ENCODE measurements at regions not wholly inside any gene's neighbourhood (a gene's known extent, or its start where the extent isn't known, plus 50 kb on each side); places are given as distances from the start of the nearest gene placed in this dataset.
"Not testable (repeated sequence)": the region's sequence is repeated elsewhere in the genome, so short reads cannot be mapped to it uniquely, and the experiment has no call there.

DNA sequence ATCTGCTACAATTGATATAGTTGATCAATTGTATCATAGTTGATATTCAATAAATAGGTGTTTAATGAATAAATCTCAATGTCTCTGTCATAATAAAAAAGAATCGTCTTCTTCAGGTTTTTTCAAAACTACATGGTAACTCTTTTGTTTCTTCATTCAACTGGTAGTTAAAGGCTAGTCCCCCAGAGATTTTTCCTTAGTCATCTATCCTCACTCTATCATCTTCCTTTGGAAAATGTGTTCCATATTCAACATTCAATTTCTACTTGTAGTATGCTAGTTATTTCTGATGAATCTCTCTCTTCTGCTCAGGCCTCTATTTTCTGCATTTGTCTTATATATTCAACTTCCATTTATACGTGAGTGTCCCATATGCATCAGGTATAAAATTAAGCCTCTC lies 558.8 kb downstream of the KCNT2 start:
- no peak overlapping the region for H3K4me3 ChIP-seq
- no peaks in the 10 kb centered on the region for H3K36me3 ChIP-seq (ENCODE audit: control insufficient read depth in 4 of 4, insufficient read depth in 4 of 4, low read length in 4 of 4)
- no peak for ATAC-seq (ENCODE audit: insufficient read depth, low FRiP score)
- H3K27me3 ChIP-seq (ENCODE audit: control insufficient read depth in 3 of 3, insufficient read depth in 3 of 3, low read length in 2 of 3): no peaks in the 10 kb centered on the region
- no peak overlapping the region for H3K27ac ChIP-seq (ENCODE audit: low read depth in 1 of 2, low read length in 1 of 2)
- no peak for DNase-seq
- TF ChIP-seq, protein P1, sequence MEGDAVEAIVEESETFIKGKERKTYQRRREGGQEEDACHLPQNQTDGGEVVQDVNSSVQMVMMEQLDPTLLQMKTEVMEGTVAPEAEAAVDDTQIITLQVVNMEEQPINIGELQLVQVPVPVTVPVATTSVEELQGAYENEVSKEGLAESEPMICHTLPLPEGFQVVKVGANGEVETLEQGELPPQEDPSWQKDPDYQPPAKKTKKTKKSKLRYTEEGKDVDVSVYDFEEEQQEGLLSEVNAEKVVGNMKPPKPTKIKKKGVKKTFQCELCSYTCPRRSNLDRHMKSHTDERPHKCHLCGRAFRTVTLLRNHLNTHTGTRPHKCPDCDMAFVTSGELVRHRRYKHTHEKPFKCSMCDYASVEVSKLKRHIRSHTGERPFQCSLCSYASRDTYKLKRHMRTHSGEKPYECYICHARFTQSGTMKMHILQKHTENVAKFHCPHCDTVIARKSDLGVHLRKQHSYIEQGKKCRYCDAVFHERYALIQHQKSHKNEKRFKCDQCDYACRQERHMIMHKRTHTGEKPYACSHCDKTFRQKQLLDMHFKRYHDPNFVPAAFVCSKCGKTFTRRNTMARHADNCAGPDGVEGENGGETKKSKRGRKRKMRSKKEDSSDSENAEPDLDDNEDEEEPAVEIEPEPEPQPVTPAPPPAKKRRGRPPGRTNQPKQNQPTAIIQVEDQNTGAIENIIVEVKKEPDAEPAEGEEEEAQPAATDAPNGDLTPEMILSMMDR (IDR thresholded peaks at IDR 0.05; ENCODE audit: control extremely low read depth, extremely low read depth): no peak
- H3K9me3 ChIP-seq (ENCODE audit: control insufficient read depth in 4 of 4, insufficient read depth in 3 of 4, low read length in 3 of 4): no peaks in the 10 kb centered on the region
- no peaks in the 10 kb centered on the region for H3K4me1 ChIP-seq (ENCODE audit: control insufficient read depth in 5 of 5, insufficient read depth in 5 of 5, low read length in 5 of 5)
- 90 to 96% methylated on average over 2 of the region's 2 CpGs for WGBS, 2 donors
- H3K9ac ChIP-seq (ENCODE audit: insufficient read depth in 1 of 2, low read length in 2 of 2): no peak overlapping the region

DNA sequence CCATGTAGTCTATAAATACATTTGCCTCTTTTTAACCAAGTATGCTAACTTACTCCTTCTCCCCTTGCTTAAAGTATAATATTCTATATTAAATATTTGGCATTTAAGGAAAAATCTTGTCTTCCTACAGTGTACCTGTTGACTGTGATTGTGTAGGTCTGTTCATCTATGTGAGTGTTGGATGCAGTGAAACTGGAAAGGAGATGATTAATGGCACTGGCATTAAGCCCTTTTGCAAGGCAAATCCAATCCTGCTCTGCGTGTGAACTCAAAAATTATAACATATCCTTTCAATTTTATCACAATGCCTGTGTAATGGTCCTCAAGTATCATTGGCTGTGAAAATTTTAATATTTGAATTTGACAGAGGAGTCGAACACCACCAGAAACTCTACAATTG lies 565.0 kb downstream of the KCNT2 start:
- 85 to 89% methylated on average over 2 of the region's 2 CpGs for WGBS, 2 donors
- Histone ChIP-seq H3K4me3 (no peak overlapping the region), H3K9ac (ENCODE audit: insufficient read depth in 1 of 2, low read length in 2 of 2) (no peak overlapping the region), H3K4me1 (ENCODE audit: control insufficient read depth in 5 of 5, insufficient read depth in 5 of 5, low read length in 5 of 5) (no peaks in the 10 kb centered on the region), H3K27me3 (ENCODE audit: control insufficient read depth in 3 of 3, insufficient read depth in 3 of 3, low read length in 2 of 3) (no peaks in the 10 kb centered on the region), H3K9me3 (ENCODE audit: control insufficient read depth in 4 of 4, insufficient read depth in 3 of 4, low read length in 3 of 4) (peaks cover 0 to 3% (median 0%) of the 10 kb centered on the region in 4 donors), H3K36me3 (ENCODE audit: control insufficient read depth in 4 of 4, insufficient read depth in 4 of 4, low read length in 4 of 4) (no peaks in the 10 kb centered on the region), H3K27ac (ENCODE audit: low read depth in 1 of 2, low read length in 1 of 2) (no peak overlapping the region)
- no peak for DNase-seq
- no peak for ATAC-seq (ENCODE audit: insufficient read depth, low FRiP score)
- TF ChIP-seq, protein P1 (IDR thresholded peaks at IDR 0.05; ENCODE audit: control extremely low read depth, extremely low read depth): no peak

DNA sequence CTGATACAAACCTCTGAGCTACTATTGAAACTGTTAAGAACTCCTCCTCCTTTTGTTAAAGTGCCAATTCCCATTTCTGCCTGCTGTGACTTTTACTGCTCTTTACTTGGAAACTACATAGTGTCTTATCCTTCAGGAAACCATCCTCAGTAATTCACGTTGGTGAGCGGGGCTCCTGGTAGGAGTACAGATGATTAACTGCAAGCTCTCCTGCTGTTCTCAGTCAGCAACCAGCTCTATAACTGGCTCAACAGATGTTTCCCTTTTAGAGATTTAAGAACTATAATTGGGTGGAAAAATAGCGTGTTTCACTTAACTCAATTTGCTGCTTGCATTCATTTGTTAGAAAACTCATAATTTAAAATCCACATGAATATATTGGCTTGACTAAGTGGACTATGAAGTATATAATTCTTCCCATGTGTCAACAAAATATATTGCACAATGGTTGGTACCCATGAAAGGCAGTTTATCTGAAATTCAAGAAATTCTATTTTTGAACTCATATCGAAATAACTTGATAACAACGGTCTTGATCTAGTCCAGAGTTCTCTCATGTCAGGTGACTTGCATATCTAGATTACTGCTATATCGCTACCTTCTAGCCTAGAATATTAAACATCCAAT lies 574.0 kb downstream of the KCNT2 start:
- Histone ChIP-seq H3K27ac (ENCODE audit: low read depth in 1 of 2, low read length in 1 of 2) (no peak overlapping the region), H3K9ac (ENCODE audit: insufficient read depth in 1 of 2, low read length in 2 of 2) (no peak overlapping the region), H3K4me3 (no peak overlapping the region), H3K27me3 (ENCODE audit: control insufficient read depth in 3 of 3, insufficient read depth in 3 of 3, low read length in 2 of 3) (no peaks in the 10 kb centered on the region), H3K4me1 (ENCODE audit: control insufficient read depth in 5 of 5, insufficient read depth in 5 of 5, low read length in 5 of 5) (no peaks in the 10 kb centered on the region), H3K36me3 (ENCODE audit: control insufficient read depth in 4 of 4, insufficient read depth in 4 of 4, low read length in 4 of 4) (no peaks in the 10 kb centered on the region), H3K9me3 (ENCODE audit: control insufficient read depth in 4 of 4, insufficient read depth in 3 of 4, low read length in 3 of 4) (no peaks in the 10 kb centered on the region)
- TF ChIP-seq, protein P1 (IDR thresholded peaks at IDR 0.05; ENCODE audit: control extremely low read depth, extremely low read depth): no peak
- no peak for ATAC-seq (ENCODE audit: insufficient read depth, low FRiP score)
- DNase-seq: peak in 2 of 3 donors; percentile 64 to 67
- WGBS, 2 donors: 39 to 46% methylated on average over 6 of the region's 6 CpGs

DNA sequence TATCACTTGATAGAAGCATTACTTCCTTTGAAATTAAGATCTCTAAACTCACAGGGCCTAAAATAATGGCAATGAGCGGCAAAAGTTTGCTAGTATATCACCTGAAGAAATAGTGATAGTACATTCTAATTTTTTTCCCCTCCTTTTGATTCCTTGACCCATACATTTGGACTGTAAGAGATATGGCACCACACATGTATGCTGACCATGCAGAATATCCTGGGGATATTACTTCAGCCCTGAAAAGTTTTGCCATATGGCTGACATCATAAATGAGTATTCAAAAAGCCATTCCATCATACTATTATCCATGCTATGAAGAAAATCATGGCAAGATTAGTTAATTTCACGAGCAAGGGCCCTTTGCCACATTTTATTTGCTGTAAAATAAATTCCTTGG lies 576.9 kb downstream of the KCNT2 start:
- not testable (repeated sequence) for H3K9ac ChIP-seq (ENCODE audit: insufficient read depth in 1 of 2, low read length in 2 of 2)

More for the DNA sequence above, 576.9 kb downstream of the KCNT2 start:
- not testable (repeated sequence) for H3K4me1 ChIP-seq (ENCODE audit: control insufficient read depth in 5 of 5, insufficient read depth in 5 of 5, low read length in 5 of 5); H3K36me3 ChIP-seq (ENCODE audit: control insufficient read depth in 4 of 4, insufficient read depth in 4 of 4, low read length in 4 of 4); ATAC-seq (ENCODE audit: insufficient read depth, low FRiP score); H3K9me3 ChIP-seq (ENCODE audit: control insufficient read depth in 4 of 4, insufficient read depth in 3 of 4, low read length in 3 of 4); DNase-seq; H3K4me3 ChIP-seq; H3K27ac ChIP-seq (ENCODE audit: low read depth in 1 of 2, low read length in 1 of 2); H3K27me3 ChIP-seq (ENCODE audit: control insufficient read depth in 3 of 3, insufficient read depth in 3 of 3, low read length in 2 of 3)
- WGBS, 2 donors: 73 to 84% methylated on average over 2 of the region's 2 CpGs

Measured in lung (tissue), 11 donors.